ENCODE measurements at regions not wholly inside any gene's neighbourhood (a gene's known extent, or its start where the extent isn't known, plus 50 kb on each side); places are given as distances from the start of the nearest gene placed in this dataset.

GRCh38 chr1:115164940-115165705, 75.8 kb upstream of the TSPAN2 start:
- TF ChIP-seq, protein P1, sequence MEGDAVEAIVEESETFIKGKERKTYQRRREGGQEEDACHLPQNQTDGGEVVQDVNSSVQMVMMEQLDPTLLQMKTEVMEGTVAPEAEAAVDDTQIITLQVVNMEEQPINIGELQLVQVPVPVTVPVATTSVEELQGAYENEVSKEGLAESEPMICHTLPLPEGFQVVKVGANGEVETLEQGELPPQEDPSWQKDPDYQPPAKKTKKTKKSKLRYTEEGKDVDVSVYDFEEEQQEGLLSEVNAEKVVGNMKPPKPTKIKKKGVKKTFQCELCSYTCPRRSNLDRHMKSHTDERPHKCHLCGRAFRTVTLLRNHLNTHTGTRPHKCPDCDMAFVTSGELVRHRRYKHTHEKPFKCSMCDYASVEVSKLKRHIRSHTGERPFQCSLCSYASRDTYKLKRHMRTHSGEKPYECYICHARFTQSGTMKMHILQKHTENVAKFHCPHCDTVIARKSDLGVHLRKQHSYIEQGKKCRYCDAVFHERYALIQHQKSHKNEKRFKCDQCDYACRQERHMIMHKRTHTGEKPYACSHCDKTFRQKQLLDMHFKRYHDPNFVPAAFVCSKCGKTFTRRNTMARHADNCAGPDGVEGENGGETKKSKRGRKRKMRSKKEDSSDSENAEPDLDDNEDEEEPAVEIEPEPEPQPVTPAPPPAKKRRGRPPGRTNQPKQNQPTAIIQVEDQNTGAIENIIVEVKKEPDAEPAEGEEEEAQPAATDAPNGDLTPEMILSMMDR (IDR thresholded peaks at IDR 0.05), result no peak
- TF ChIP-seq POLR2A (IDR thresholded peaks at IDR 0.05), result no peak

Data from esophagus squamous epithelium (tissue), 4 donors.